WTC11 (cell line): ENCODE measurements at regions not wholly inside any gene's neighbourhood (a gene's known extent, or its start where the extent isn't known, plus 50 kb on each side); places are given as distances from the start of the nearest gene placed in this dataset.
A peak's percentile ranks its signal among the peaks of the same experiment; 100 is the strongest.

ENCODE experiments used
- ATAC-seq: fragments of 200-7000 bp; cut with Tn5 transposase; 2 replicates; pipeline ENCODE4 v1.10.0; 2021; ENCODE audit warnings: mild to moderate bottlenecking, moderate library complexity
- CTCF ChIA-PET: fragments of 300-600 bp; sonication (Branson Sonifier 250); formaldehyde crosslinking; loops from one replicate; lab custom pipeline; 2021; ENCODE audit warnings: antibody characterized with exemption; lab: Charles Lee
- POLR2A ChIA-PET: fragments of 350-600 bp; sonication (Branson Sonifier 250); formaldehyde crosslinking; loops from one replicate; lab custom pipeline; 2021; ENCODE audit warnings: antibody characterized with exemption; lab: Charles Lee
- DNase-seq: peaks from one replicate; pipeline ENCODE4 v3.0.0; 2021; ENCODE audit warnings: low spot score
- H3K27ac Mint-ChIP-seq: 2 replicates; pipeline ENCODE4 v1.8.0; 2021; ENCODE audit warnings: mixed read lengths
- H3K27me3 Mint-ChIP-seq: 2 replicates; pipeline ENCODE4 v1.8.0; 2021; ENCODE audit warnings: low read depth, mild to moderate bottlenecking, moderate library complexity, mixed read lengths
- H3K36me3 Mint-ChIP-seq: 2 replicates; pipeline ENCODE4 v1.8.0; 2021; ENCODE audit warnings: mixed read lengths
- H3K4me1 Mint-ChIP-seq: 2 replicates; pipeline ENCODE4 v1.8.0; 2022; ENCODE audit warnings: mixed read lengths
- H3K4me3 Mint-ChIP-seq: 2 replicates; pipeline ENCODE4 v1.8.0; 2021; ENCODE audit warnings: mild to moderate bottlenecking, moderate library complexity, mixed read lengths
- H3K9me3 Mint-ChIP-seq: 2 replicates; pipeline ENCODE4 v1.8.0; 2021; ENCODE audit warnings: mixed read lengths
- ESRRA ChIP-seq: sonication (generic); formaldehyde crosslinking; IDR thresholded peaks from 2 replicates; pipeline ENCODE4 v1.8.1; 2022; ENCODE audit warnings: mild to moderate bottlenecking, missing genetic modification reagents, borderline replicate concordance
- ETV6 ChIP-seq: sonication (generic); formaldehyde crosslinking; IDR thresholded peaks from 2 replicates; pipeline ENCODE4 v1.8.1; 2022; ENCODE audit warnings: mild to moderate bottlenecking, missing genetic modification reagents
- FOXJ3 ChIP-seq: sonication (generic); formaldehyde crosslinking; IDR thresholded peaks from 2 replicates; pipeline ENCODE4 v1.9.0; 2021; ENCODE audit warnings: missing genetic modification reagents, mild to moderate bottlenecking, borderline replicate concordance
- GTF2I ChIP-seq: fragments of 250-450 bp; sonication (Bioruptor Pico); conservative IDR thresholded peaks from 2 replicates; pipeline ENCODE4 v1.4.0; 2021; ENCODE audit warnings: mild to moderate bottlenecking
- IRF2 ChIP-seq: sonication (generic); formaldehyde crosslinking; IDR thresholded peaks from 2 replicates; pipeline ENCODE4 v1.8.0; 2022; ENCODE audit warnings: low read depth, missing genetic modification reagents, borderline replicate concordance
- MXD4 ChIP-seq: fragments of 250-450 bp; sonication (Bioruptor Pico); IDR thresholded peaks from 2 replicates; pipeline ENCODE4 v1.8.0; 2021; ENCODE audit warnings: mild to moderate bottlenecking, moderate library complexity, borderline replicate concordance
- NFATC4 ChIP-seq: fragments of 250-450 bp; sonication (Bioruptor Pico); IDR thresholded peaks from 2 replicates; pipeline ENCODE4 v1.9.0; 2021; ENCODE audit warnings: mild to moderate bottlenecking
- OVOL2 ChIP-seq: fragments of 250-450 bp; sonication (Bioruptor Pico); IDR thresholded peaks from 2 replicates; pipeline ENCODE4 v1.9.0; 2021; ENCODE audit warnings: mild to moderate bottlenecking, borderline replicate concordance
- TCF7 ChIP-seq: sonication (generic); formaldehyde crosslinking; IDR thresholded peaks from 2 replicates; pipeline ENCODE4 v1.8.0; 2022; ENCODE audit warnings: mild to moderate bottlenecking, low read depth, missing genetic modification reagents, moderate library complexity
- ZNF219 ChIP-seq: sonication (generic); formaldehyde crosslinking; IDR thresholded peaks from 2 replicates; pipeline ENCODE4 v1.8.0; 2023; ENCODE audit warnings: missing genetic modification reagents, mild to moderate bottlenecking, borderline replicate concordance
- ZNF416 ChIP-seq: fragments of 250-450 bp; sonication (Bioruptor Pico); IDR thresholded peaks from 2 replicates; pipeline ENCODE4 v1.9.0; 2021; ENCODE audit warnings: mild to moderate bottlenecking, inconsistent platforms
- TF ChIP-seq, protein P1 (sequence below): sonication (generic); formaldehyde crosslinking; IDR thresholded peaks from 2 replicates; pipeline ENCODE4 v1.8.0; 2023; ENCODE audit warnings: missing genetic modification reagents, mild to moderate bottlenecking, borderline replicate concordance
- TF ChIP-seq, protein P2 (sequence below): fragments of 250-450 bp; sonication (Bioruptor Pico); IDR thresholded peaks from 2 replicates; pipeline ENCODE4 v1.9.0; 2021; ENCODE audit warnings: mild to moderate bottlenecking, borderline replicate concordance
- TF ChIP-seq, protein P3 (sequence below): sonication (generic); formaldehyde crosslinking; IDR thresholded peaks from 2 replicates; pipeline ENCODE4 v1.8.1; 2023; ENCODE audit warnings: mild to moderate bottlenecking, missing genetic modification reagents, moderate library complexity
- TF ChIP-seq, protein P4 (sequence below): sonication (generic); formaldehyde crosslinking; IDR thresholded peaks from 2 replicates; pipeline ENCODE4 v1.8.0; 2023; ENCODE audit warnings: missing genetic modification reagents
- TF ChIP-seq, protein P5 (sequence below): sonication (generic); formaldehyde crosslinking; IDR thresholded peaks from 2 replicates; pipeline ENCODE4 v1.8.0; 2022; ENCODE audit warnings: mild to moderate bottlenecking, missing genetic modification reagents

DNA sequence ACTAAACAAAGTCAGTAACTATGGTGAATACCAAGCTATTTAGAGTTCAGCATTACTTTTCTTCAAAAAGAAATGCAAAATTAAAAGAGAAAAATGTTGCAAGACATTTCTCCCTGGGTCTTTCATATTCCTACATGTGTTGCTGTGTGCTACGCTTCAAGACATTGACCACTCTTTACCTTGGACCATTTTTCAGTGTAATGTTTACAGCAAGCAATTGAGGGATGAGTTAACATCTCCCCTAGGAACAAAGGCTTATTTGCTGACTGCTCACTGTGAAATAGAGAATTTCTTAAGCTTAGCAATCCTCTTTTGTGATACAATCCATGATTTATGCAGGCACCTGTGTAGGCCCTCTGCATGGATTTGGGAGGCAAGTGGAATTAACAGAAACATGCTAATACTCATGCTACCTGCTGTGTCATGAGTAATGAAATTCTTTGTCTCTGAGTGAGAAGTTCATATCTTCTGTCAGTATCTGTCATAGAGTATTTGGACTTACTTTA, 1202.9 kb upstream of the CDH8 start:
- Mint-ChIP-seq H3K36me3 (no peaks in the 10 kb centered on the region), H3K27ac (no peak overlapping the region), H3K27me3 (no peaks in the 10 kb centered on the region), H3K4me3 (no peak overlapping the region), H3K9me3 (no peaks in the 10 kb centered on the region), H3K4me1 (peaks cover 11% of the 10 kb centered on the region)
- DNase-seq: no peak
- CTCF ChIA-PET: no interaction called here
- POLR2A ChIA-PET: no interaction called here
- TF ChIP-seq TCF7 (CRISPR knock-in tag): no peak
- TF ChIP-seq ZNF416: no peak
- TF ChIP-seq, protein P1, sequence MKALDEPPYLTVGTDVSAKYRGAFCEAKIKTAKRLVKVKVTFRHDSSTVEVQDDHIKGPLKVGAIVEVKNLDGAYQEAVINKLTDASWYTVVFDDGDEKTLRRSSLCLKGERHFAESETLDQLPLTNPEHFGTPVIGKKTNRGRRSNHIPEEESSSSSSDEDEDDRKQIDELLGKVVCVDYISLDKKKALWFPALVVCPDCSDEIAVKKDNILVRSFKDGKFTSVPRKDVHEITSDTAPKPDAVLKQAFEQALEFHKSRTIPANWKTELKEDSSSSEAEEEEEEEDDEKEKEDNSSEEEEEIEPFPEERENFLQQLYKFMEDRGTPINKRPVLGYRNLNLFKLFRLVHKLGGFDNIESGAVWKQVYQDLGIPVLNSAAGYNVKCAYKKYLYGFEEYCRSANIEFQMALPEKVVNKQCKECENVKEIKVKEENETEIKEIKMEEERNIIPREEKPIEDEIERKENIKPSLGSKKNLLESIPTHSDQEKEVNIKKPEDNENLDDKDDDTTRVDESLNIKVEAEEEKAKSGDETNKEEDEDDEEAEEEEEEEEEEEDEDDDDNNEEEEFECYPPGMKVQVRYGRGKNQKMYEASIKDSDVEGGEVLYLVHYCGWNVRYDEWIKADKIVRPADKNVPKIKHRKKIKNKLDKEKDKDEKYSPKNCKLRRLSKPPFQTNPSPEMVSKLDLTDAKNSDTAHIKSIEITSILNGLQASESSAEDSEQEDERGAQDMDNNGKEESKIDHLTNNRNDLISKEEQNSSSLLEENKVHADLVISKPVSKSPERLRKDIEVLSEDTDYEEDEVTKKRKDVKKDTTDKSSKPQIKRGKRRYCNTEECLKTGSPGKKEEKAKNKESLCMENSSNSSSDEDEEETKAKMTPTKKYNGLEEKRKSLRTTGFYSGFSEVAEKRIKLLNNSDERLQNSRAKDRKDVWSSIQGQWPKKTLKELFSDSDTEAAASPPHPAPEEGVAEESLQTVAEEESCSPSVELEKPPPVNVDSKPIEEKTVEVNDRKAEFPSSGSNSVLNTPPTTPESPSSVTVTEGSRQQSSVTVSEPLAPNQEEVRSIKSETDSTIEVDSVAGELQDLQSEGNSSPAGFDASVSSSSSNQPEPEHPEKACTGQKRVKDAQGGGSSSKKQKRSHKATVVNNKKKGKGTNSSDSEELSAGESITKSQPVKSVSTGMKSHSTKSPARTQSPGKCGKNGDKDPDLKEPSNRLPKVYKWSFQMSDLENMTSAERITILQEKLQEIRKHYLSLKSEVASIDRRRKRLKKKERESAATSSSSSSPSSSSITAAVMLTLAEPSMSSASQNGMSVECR (CRISPR knock-in tag): no peak
- TF ChIP-seq, protein P2, sequence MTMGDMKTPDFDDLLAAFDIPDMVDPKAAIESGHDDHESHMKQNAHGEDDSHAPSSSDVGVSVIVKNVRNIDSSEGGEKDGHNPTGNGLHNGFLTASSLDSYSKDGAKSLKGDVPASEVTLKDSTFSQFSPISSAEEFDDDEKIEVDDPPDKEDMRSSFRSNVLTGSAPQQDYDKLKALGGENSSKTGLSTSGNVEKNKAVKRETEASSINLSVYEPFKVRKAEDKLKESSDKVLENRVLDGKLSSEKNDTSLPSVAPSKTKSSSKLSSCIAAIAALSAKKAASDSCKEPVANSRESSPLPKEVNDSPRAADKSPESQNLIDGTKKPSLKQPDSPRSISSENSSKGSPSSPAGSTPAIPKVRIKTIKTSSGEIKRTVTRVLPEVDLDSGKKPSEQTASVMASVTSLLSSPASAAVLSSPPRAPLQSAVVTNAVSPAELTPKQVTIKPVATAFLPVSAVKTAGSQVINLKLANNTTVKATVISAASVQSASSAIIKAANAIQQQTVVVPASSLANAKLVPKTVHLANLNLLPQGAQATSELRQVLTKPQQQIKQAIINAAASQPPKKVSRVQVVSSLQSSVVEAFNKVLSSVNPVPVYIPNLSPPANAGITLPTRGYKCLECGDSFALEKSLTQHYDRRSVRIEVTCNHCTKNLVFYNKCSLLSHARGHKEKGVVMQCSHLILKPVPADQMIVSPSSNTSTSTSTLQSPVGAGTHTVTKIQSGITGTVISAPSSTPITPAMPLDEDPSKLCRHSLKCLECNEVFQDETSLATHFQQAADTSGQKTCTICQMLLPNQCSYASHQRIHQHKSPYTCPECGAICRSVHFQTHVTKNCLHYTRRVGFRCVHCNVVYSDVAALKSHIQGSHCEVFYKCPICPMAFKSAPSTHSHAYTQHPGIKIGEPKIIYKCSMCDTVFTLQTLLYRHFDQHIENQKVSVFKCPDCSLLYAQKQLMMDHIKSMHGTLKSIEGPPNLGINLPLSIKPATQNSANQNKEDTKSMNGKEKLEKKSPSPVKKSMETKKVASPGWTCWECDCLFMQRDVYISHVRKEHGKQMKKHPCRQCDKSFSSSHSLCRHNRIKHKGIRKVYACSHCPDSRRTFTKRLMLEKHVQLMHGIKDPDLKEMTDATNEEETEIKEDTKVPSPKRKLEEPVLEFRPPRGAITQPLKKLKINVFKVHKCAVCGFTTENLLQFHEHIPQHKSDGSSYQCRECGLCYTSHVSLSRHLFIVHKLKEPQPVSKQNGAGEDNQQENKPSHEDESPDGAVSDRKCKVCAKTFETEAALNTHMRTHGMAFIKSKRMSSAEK: no peak
- TF ChIP-seq, protein P3, sequence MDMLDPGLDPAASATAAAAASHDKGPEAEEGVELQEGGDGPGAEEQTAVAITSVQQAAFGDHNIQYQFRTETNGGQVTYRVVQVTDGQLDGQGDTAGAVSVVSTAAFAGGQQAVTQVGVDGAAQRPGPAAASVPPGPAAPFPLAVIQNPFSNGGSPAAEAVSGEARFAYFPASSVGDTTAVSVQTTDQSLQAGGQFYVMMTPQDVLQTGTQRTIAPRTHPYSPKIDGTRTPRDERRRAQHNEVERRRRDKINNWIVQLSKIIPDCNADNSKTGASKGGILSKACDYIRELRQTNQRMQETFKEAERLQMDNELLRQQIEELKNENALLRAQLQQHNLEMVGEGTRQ (CRISPR knock-in tag): no peak
- TF ChIP-seq, protein P4, sequence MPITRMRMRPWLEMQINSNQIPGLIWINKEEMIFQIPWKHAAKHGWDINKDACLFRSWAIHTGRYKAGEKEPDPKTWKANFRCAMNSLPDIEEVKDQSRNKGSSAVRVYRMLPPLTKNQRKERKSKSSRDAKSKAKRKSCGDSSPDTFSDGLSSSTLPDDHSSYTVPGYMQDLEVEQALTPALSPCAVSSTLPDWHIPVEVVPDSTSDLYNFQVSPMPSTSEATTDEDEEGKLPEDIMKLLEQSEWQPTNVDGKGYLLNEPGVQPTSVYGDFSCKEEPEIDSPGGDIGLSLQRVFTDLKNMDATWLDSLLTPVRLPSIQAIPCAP (CRISPR knock-in tag): no peak
- no peak for TF ChIP-seq ZNF219 (CRISPR knock-in tag)
- TF ChIP-seq, protein P5, sequence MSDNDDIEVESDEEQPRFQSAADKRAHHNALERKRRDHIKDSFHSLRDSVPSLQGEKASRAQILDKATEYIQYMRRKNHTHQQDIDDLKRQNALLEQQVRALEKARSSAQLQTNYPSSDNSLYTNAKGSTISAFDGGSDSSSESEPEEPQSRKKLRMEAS (CRISPR knock-in tag): no peak
- TF ChIP-seq NFATC4: no peak
- no peak for TF ChIP-seq GTF2I (CRISPR knock-in tag)
- TF ChIP-seq ESRRA: no peak
- TF ChIP-seq MXD4 (CRISPR knock-in tag): no peak
- TF ChIP-seq ETV6 (CRISPR knock-in tag): no peak
- no peak for TF ChIP-seq OVOL2 (CRISPR knock-in tag)
- no peak for TF ChIP-seq IRF2
- no peak for TF ChIP-seq FOXJ3 (CRISPR knock-in tag)
- ATAC-seq: peak; percentile 68
